Hepatocyte (in vitro differentiated cells): ENCODE measurements at regions not wholly inside any gene's neighbourhood (a gene's known extent, or its start where the extent isn't known, plus 50 kb on each side); places are given as distances from the start of the nearest gene placed in this dataset.

Experiments used
- DNase-seq: peaks from one replicate; pipeline ENCODE4 v3.0.0-alpha.2; 2016; ENCODE audit warnings: low spot score
- H2AFZ ChIP-seq: fragments of 200-600 bp; sonication (generic); 2 replicates; pipeline ENCODE4 v1.6.0; 2016; ENCODE audit warnings: antibody characterized with exemption, mild to moderate bottlenecking
- H3K27ac ChIP-seq: fragments of 200-600 bp; sonication (generic); 2 replicates; pipeline ENCODE4 v1.5.1; 2016; ENCODE audit warnings: mild to moderate bottlenecking
- H3K27me3 ChIP-seq: fragments of 200-600 bp; sonication (generic); 2 replicates; pipeline ENCODE4 v1.6.1; 2016
- H3K36me3 ChIP-seq: fragments of 200-600 bp; sonication (generic); replicated peaks from 2 replicates; pipeline ENCODE4 v1.5.1; 2016; ENCODE audit warnings: low read depth; ENCODE audit not compliant: insufficient read depth
- H3K4me1 ChIP-seq: fragments of 200-600 bp; sonication (generic); 2 replicates; pipeline ENCODE4 v1.5.1; 2016; ENCODE audit warnings: mild to moderate bottlenecking, moderate library complexity; ENCODE audit not compliant: insufficient read depth
- H3K4me2 ChIP-seq: fragments of 200-600 bp; sonication (generic); 2 replicates; pipeline ENCODE4 v1.6.0; 2016
- H3K4me3 ChIP-seq: fragments of 200-600 bp; sonication (generic); 2 replicates; pipeline ENCODE4 v1.5.1; 2016; ENCODE audit warnings: mild to moderate bottlenecking
- H3K79me2 ChIP-seq: fragments of 200-600 bp; sonication (generic); 2 replicates; pipeline ENCODE4 v1.6.0; 2017; ENCODE audit warnings: mild to moderate bottlenecking
- H3K9me2 ChIP-seq: fragments of 200-600 bp; sonication (generic); replicated peaks from 2 replicates; pipeline ENCODE4 v1.6.0; 2017; ENCODE audit warnings: mild to moderate bottlenecking; ENCODE audit not compliant: insufficient read depth
- H3K9me3 ChIP-seq: fragments of 200-600 bp; sonication (generic); 2 replicates; pipeline ENCODE4 v1.5.1; 2016; ENCODE audit warnings: low read depth, mild to moderate bottlenecking
- H4K20me1 ChIP-seq: fragments of 200-600 bp; sonication (generic); 2 replicates; pipeline ENCODE4 v1.6.0; 2016; ENCODE audit warnings: mild to moderate bottlenecking; ENCODE audit not compliant: insufficient read depth, poor library complexity, severe bottlenecking
- CTCF ChIP-seq: fragments of 200-600 bp; sonication (generic); IDR thresholded peaks from 2 replicates; pipeline ENCODE4 v1.5.1; 2016; ENCODE audit warnings: antibody characterized with exemption, mild to moderate bottlenecking; ENCODE audit not compliant: poor library complexity
- EZH2 ChIP-seq: fragments of 200-600 bp; sonication (generic); IDR thresholded peaks from 2 replicates; pipeline ENCODE4 v1.6.1; 2016; ENCODE audit warnings: antibody characterized with exemption, mild to moderate bottlenecking, borderline replicate concordance
- EZH2phosphoT487 ChIP-seq: fragments of 200-600 bp; sonication (generic); IDR thresholded peaks from one replicate; pipeline ENCODE4 v1.6.1; 2018; ENCODE audit warnings: antibody characterized with exemption, mild to moderate bottlenecking, low read depth, moderate library complexity; ENCODE audit not compliant: unreplicated experiment, severe bottlenecking
- WGBS: methylation state at CpG from one replicate; pipeline ENCODE4 v1.1.6; 2016; ENCODE audit warnings: low lambda C conversion rate; ENCODE audit errors: missing lambda C conversion rate; 5-methylcytosine and 5-hydroxymethylcytosine counted together

GRCh38 chr3:145581694-145582093 is 579.3 kb downstream of the PLOD2 start:
- H3K36me3 ChIP-seq = no peaks in the 10 kb centered on the region
- no peaks in the 10 kb centered on the region for H4K20me1 ChIP-seq
- no peaks in the 10 kb centered on the region for H3K27me3 ChIP-seq
- no peak overlapping the region for H3K4me3 ChIP-seq
- H2AFZ ChIP-seq = no peak overlapping the region
- H3K9me2 ChIP-seq = no peaks in the 10 kb centered on the region
- no peak overlapping the region for H3K27ac ChIP-seq
- no peaks in the 10 kb centered on the region for H3K4me1 ChIP-seq
- H3K4me2 ChIP-seq = no peak overlapping the region
- no peak for DNase-seq
- H3K9me3 ChIP-seq = no peaks in the 10 kb centered on the region
- TF ChIP-seq EZH2phosphoT487 = no peak
- no peak for TF ChIP-seq CTCF
- H3K79me2 ChIP-seq = no peaks in the 10 kb centered on the region

- H3K27ac ChIP-seq = no peak overlapping the region
- H3K79me2 ChIP-seq = no peaks in the 10 kb centered on the region
- no peak for DNase-seq
- no peak overlapping the region for H3K4me3 ChIP-seq
- H2AFZ ChIP-seq = no peak overlapping the region
- H4K20me1 ChIP-seq = no peaks in the 10 kb centered on the region
- H3K9me2 ChIP-seq = no peaks in the 10 kb centered on the region
- H3K4me1 ChIP-seq = no peaks in the 10 kb centered on the region
- H3K27me3 ChIP-seq = no peaks in the 10 kb centered on the region
- TF ChIP-seq CTCF = no peak
- no peak for TF ChIP-seq EZH2phosphoT487
- TF ChIP-seq EZH2 = no peak
- H3K9me3 ChIP-seq = no peaks in the 10 kb centered on the region
- H3K4me2 ChIP-seq = no peak overlapping the region
- H3K36me3 ChIP-seq = no peaks in the 10 kb centered on the region
These were observed 556.1 kb downstream of the PLOD2 start for GRCh38 chr3:145604851-145605250.

- 82% methylated on average over 3 of the region's 3 CpGs for WGBS
- no peak for TF ChIP-seq EZH2phosphoT487
- no peak for TF ChIP-seq CTCF
- TF ChIP-seq EZH2 = no peak
- no peaks in the 10 kb centered on the region for H3K79me2 ChIP-seq
These were observed 541.0 kb downstream of the PLOD2 start for GRCh38 chr3:145620002-145620401.

GRCh38 chr3:145620486-145620885 is 540.5 kb downstream of the PLOD2 start:
- Histone ChIP-seq H2AFZ (no peak overlapping the region), H3K9me2 (no peaks in the 10 kb centered on the region), H3K27ac (no peak overlapping the region), H3K4me1 (no peaks in the 10 kb centered on the region), H3K4me3 (no peak overlapping the region), H3K27me3 (no peaks in the 10 kb centered on the region), H3K4me2 (no peak overlapping the region), H4K20me1 (no peaks in the 10 kb centered on the region), H3K36me3 (no peaks in the 10 kb centered on the region), H3K79me2 (no peaks in the 10 kb centered on the region), H3K9me3 (no peaks in the 10 kb centered on the region)
- no peak for TF ChIP-seq CTCF
- TF ChIP-seq EZH2 = no peak
- TF ChIP-seq EZH2phosphoT487 = no peak
- DNase-seq = no peak

More at GRCh38 chr3:145620002-145620401, 541.0 kb downstream of the PLOD2 start:
- H3K36me3 ChIP-seq = no peaks in the 10 kb centered on the region
- H3K9me3 ChIP-seq = no peaks in the 10 kb centered on the region
- H3K4me3 ChIP-seq = no peak overlapping the region
- H3K27me3 ChIP-seq = no peaks in the 10 kb centered on the region
- no peak overlapping the region for H3K27ac ChIP-seq
- H2AFZ ChIP-seq = no peak overlapping the region
- no peaks in the 10 kb centered on the region for H3K9me2 ChIP-seq
- H3K4me1 ChIP-seq = no peaks in the 10 kb centered on the region
- H3K4me2 ChIP-seq = no peak overlapping the region
- DNase-seq = no peak
- no peaks in the 10 kb centered on the region for H4K20me1 ChIP-seq
